ENCODE measurements at regions not wholly inside any gene's neighbourhood (a gene's known extent, or its start where the extent isn't known, plus 50 kb on each side); places are given as distances from the start of the nearest gene placed in this dataset.

GRCh38 chr6:114576330-114576729 is 233.5 kb upstream of the HS3ST5 start:
- Mint-ChIP-seq H3K27ac (no peak overlapping the region), H3K4me1 (ENCODE audit: low read depth) (no peaks in the 10 kb centered on the region), H3K27me3 (no peaks in the 10 kb centered on the region), H3K36me3 (ENCODE audit: low read depth) (no peaks in the 10 kb centered on the region), H3K4me3 (no peak overlapping the region), H3K9me3 (peaks cover 13% of the 10 kb centered on the region)

- Mint-ChIP-seq H3K36me3 (ENCODE audit: low read depth) (no peaks in the 10 kb centered on the region), H3K9me3 (peaks cover 3% of the 10 kb centered on the region), H3K4me3 (no peak overlapping the region), H3K4me1 (ENCODE audit: low read depth) (no peaks in the 10 kb centered on the region), H3K27me3 (no peaks in the 10 kb centered on the region), H3K27ac (no peak overlapping the region)
Observed at GRCh38 chr6:114569669-114570068, 226.8 kb upstream of the HS3ST5 start.

DNA sequence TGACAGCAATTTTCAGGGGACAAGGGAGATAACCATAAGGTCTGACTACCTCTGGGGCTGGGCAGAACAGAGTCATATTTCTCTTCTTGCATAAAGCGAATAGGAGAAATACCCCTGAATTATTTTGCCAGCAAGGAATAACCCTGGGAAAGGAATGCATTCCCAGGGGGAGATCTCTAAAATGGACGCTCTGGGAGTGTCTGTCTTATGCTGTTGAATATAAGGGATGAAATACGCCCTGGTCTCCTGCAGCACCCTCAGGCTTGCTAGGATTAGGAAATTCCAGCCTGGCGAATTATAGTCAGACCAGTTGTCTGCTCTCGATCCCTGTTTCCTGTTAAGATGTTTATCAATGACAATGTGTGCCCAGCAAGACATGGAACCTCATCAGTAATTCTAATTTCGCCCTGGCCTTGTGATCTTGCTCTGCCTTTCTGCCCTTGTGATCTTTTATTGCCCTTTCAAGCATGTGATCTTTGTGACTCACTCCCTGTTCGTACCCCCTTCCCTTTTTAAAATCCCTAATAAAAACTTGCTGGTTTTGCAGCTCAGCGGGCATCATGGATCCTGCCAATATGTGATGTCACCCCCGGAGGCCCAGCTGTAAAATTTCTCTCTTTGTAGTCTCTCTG is 221.6 kb upstream of the HS3ST5 start:
- no peak overlapping the region for H3K27ac Mint-ChIP-seq
- no peaks in the 10 kb centered on the region for H3K4me1 Mint-ChIP-seq (ENCODE audit: low read depth)
- H3K36me3 Mint-ChIP-seq (ENCODE audit: low read depth): no peaks in the 10 kb centered on the region
- H3K4me3 Mint-ChIP-seq: no peak overlapping the region
- peaks cover 18% of the 10 kb centered on the region for H3K9me3 Mint-ChIP-seq
- no peaks in the 10 kb centered on the region for H3K27me3 Mint-ChIP-seq

- no peaks in the 10 kb centered on the region for H3K36me3 Mint-ChIP-seq (ENCODE audit: low read depth)
- no peaks in the 10 kb centered on the region for H3K27me3 Mint-ChIP-seq
- H3K4me3 Mint-ChIP-seq: no peak overlapping the region
- H3K4me1 Mint-ChIP-seq (ENCODE audit: low read depth): no peaks in the 10 kb centered on the region
- H3K9me3 Mint-ChIP-seq: peaks cover 12% of the 10 kb centered on the region
- no peak overlapping the region for H3K27ac Mint-ChIP-seq
Observed at GRCh38 chr6:114559419-114559818, 216.6 kb upstream of the HS3ST5 start.

DNA sequence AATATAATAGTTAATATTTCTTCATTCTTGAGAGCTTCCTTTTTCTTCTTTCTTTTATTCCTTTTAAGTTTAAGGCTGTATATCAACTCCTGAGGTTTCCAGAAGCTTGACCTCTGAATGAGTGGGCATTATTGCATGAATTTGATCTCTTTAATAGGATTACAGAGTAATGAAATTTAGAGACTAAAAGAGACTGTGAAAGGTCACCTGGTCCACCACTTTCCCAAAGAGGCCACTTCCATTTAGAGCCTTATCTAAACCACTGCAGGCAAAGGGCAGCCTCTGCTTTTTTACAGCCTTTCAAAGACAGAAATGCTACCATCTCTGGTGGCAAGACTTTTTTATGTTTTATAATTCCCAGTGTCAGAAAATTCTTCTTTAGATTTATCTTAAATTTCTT is 215.3 kb upstream of the HS3ST5 start:
- no peaks in the 10 kb centered on the region for H3K9me3 Mint-ChIP-seq
- no peak overlapping the region for H3K27ac Mint-ChIP-seq
- H3K36me3 Mint-ChIP-seq (ENCODE audit: low read depth): no peaks in the 10 kb centered on the region
- no peaks in the 10 kb centered on the region for H3K27me3 Mint-ChIP-seq
- H3K4me1 Mint-ChIP-seq (ENCODE audit: low read depth): no peaks in the 10 kb centered on the region
- no peak overlapping the region for H3K4me3 Mint-ChIP-seq

DNA sequence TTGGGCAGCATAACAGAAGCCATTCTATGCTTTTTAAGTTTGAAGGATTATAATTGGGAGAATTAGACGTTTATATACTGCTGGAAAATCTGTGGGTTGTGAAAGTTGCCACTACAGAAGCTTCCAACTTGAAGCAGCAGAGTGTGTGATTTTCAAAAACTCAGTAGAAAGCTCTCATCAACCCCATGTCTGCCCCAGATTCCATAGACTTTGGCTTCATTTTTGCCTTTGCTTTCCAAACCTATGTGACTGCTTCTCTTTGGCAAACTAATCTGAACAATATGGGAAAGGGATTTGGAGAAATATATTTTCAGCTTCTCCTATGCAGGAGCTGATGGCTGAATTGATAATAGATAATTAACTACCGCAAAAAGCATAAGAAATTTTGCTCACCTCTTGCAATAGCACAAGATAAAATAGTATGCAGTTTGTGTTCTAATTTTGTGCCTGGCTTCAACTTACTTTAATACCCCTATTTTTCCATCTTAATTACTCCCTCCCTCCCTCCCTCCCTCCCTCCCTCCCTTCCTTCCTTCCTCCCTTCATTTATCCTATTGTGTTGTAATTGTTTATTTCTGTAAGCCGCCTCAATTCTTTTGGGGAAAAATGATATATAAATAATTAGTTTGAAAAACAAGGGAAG is 214.1 kb upstream of the HS3ST5 start:
- H3K36me3 Mint-ChIP-seq (ENCODE audit: low read depth): no peaks in the 10 kb centered on the region
- H3K27me3 Mint-ChIP-seq: no peaks in the 10 kb centered on the region
- no peak overlapping the region for H3K27ac Mint-ChIP-seq
- H3K9me3 Mint-ChIP-seq: no peaks in the 10 kb centered on the region
- no peaks in the 10 kb centered on the region for H3K4me1 Mint-ChIP-seq (ENCODE audit: low read depth)
- no peak overlapping the region for H3K4me3 Mint-ChIP-seq

DNA sequence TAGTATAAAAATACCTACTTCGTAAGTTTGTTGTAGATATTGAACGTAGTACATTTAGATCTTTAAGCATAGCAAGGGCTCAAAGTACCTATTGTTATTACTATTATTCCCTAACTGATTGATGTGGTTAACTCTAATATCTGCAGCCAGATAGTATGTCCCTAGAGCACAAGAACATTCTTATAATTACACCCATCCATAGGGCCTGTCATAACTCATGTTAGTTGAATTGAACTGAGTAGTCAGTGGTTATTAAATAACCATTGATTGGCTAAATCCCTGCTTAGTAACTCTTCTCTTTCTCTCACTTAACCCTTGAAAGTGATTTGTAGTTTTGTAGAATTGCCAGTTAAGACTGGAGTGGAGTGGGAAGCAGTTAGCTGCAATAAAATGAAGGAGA is 207.5 kb upstream of the HS3ST5 start:
- no peak overlapping the region for H3K4me3 Mint-ChIP-seq
- peaks cover 4% of the 10 kb centered on the region for H3K9me3 Mint-ChIP-seq
- no peaks in the 10 kb centered on the region for H3K27me3 Mint-ChIP-seq
- no peak overlapping the region for H3K27ac Mint-ChIP-seq
- H3K36me3 Mint-ChIP-seq (ENCODE audit: low read depth): no peaks in the 10 kb centered on the region
- H3K4me1 Mint-ChIP-seq (ENCODE audit: low read depth): no peaks in the 10 kb centered on the region

DNA sequence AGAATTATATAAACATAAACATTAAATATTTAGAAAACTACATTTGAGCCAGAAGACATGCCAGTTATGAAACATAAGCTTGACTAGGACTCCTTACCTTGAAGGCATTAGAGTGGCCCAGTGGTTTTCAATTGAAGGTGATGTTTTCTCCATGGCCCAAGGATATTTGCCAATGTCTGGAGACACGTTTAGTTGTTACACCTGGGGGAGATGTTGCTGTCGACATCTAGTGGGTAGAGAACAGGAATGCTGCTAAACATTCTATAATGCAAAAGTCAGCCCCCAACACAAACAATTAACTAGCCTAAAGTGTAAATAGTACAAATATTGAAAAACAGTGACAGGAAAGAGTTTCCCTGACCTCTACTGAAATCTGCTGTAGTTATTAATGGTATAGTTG is 200.9 kb upstream of the HS3ST5 start:
- Mint-ChIP-seq H3K4me3 (no peak overlapping the region), H3K9me3 (peaks cover 24% of the 10 kb centered on the region), H3K27ac (no peak overlapping the region), H3K36me3 (ENCODE audit: low read depth) (no peaks in the 10 kb centered on the region), H3K4me1 (ENCODE audit: low read depth) (no peaks in the 10 kb centered on the region), H3K27me3 (no peaks in the 10 kb centered on the region)

- H3K27ac Mint-ChIP-seq: no peak overlapping the region
- H3K4me1 Mint-ChIP-seq (ENCODE audit: low read depth): no peaks in the 10 kb centered on the region
- peaks cover 30% of the 10 kb centered on the region for H3K9me3 Mint-ChIP-seq
Observed at GRCh38 chr6:114541794-114542193, 199.0 kb upstream of the HS3ST5 start.

GRCh38 chr6:114537977-114538376 is 195.2 kb upstream of the HS3ST5 start:
- peaks cover 23% of the 10 kb centered on the region for H3K9me3 Mint-ChIP-seq
- H3K27me3 Mint-ChIP-seq: no peaks in the 10 kb centered on the region
- H3K27ac Mint-ChIP-seq: no peak overlapping the region
- no peak overlapping the region for H3K4me3 Mint-ChIP-seq
- no peaks in the 10 kb centered on the region for H3K4me1 Mint-ChIP-seq (ENCODE audit: low read depth)
- H3K36me3 Mint-ChIP-seq (ENCODE audit: low read depth): no peaks in the 10 kb centered on the region

More at GRCh38 chr6:114541794-114542193, 199.0 kb upstream of the HS3ST5 start:
- Mint-ChIP-seq H3K36me3 (ENCODE audit: low read depth) (no peaks in the 10 kb centered on the region), H3K27me3 (no peaks in the 10 kb centered on the region), H3K4me3 (no peak overlapping the region)

GRCh38 chr6:114534813-114535212 is 192.0 kb upstream of the HS3ST5 start:
- H3K27ac Mint-ChIP-seq: no peak overlapping the region
- peaks cover 21% of the 10 kb centered on the region for H3K9me3 Mint-ChIP-seq
- no peaks in the 10 kb centered on the region for H3K27me3 Mint-ChIP-seq
- H3K36me3 Mint-ChIP-seq (ENCODE audit: low read depth): no peaks in the 10 kb centered on the region
- H3K4me1 Mint-ChIP-seq (ENCODE audit: low read depth): no peaks in the 10 kb centered on the region
- no peak overlapping the region for H3K4me3 Mint-ChIP-seq

- Mint-ChIP-seq H3K9me3 (peaks cover 7% of the 10 kb centered on the region), H3K36me3 (ENCODE audit: low read depth) (no peaks in the 10 kb centered on the region), H3K4me1 (ENCODE audit: low read depth) (no peaks in the 10 kb centered on the region), H3K4me3 (no peak overlapping the region), H3K27me3 (no peaks in the 10 kb centered on the region), H3K27ac (no peak overlapping the region)
Observed at GRCh38 chr6:114524081-114524480, 181.3 kb upstream of the HS3ST5 start.

DNA sequence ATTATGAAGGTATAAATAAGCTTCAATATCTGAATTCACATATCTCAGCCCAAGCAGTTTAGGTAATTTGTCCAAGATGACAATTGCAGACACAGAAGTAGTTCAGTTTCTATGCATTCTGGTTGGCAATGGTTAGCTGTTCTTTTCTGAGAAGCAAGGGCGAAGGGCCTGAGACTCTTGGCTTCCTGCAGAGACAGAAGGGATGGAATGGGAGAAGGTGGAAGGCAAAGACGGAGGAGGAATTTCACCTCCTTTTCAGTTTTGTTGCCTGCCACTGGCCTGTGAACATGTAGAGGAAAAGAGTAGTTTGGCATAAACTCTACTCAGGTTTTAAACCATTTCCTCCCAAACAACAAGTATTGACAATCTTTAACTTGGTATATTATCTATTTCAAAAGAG is 180.7 kb upstream of the HS3ST5 start:
- Mint-ChIP-seq H3K27me3 (no peaks in the 10 kb centered on the region), H3K9me3 (peaks cover 6% of the 10 kb centered on the region), H3K27ac (no peak overlapping the region), H3K36me3 (ENCODE audit: low read depth) (no peaks in the 10 kb centered on the region), H3K4me3 (no peak overlapping the region), H3K4me1 (ENCODE audit: low read depth) (no peaks in the 10 kb centered on the region)

- Mint-ChIP-seq H3K9me3 (peaks cover 4% of the 10 kb centered on the region), H3K27ac (no peak overlapping the region), H3K4me1 (ENCODE audit: low read depth) (no peaks in the 10 kb centered on the region), H3K4me3 (no peak overlapping the region), H3K27me3 (no peaks in the 10 kb centered on the region), H3K36me3 (ENCODE audit: low read depth) (no peaks in the 10 kb centered on the region)
Observed at GRCh38 chr6:114521926-114522325, 179.1 kb upstream of the HS3ST5 start.

DNA sequence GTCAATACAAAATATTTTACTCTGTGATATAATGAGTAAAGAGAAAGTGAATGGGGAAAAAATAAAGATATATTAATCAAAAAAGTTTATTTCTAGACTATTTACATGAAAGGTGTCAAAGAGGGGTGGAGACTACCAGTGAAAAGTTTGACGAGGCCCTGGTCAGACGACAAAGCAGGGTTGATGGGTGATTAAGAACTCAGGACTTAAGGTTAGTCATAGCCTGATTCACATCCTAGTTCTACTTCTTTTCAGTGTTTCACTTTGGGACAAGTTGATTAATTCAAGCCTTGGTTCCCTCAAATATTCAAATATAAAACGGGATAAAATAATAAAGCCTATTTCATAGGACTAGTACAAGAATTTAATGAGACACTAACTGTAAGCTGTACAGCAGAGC is 178.2 kb upstream of the HS3ST5 start:
- H3K9me3 Mint-ChIP-seq: peaks cover 4% of the 10 kb centered on the region
- H3K27ac Mint-ChIP-seq: no peak overlapping the region
- H3K36me3 Mint-ChIP-seq (ENCODE audit: low read depth): no peaks in the 10 kb centered on the region
- no peaks in the 10 kb centered on the region for H3K27me3 Mint-ChIP-seq
- H3K4me1 Mint-ChIP-seq (ENCODE audit: low read depth): no peaks in the 10 kb centered on the region
- no peak overlapping the region for H3K4me3 Mint-ChIP-seq

DNA sequence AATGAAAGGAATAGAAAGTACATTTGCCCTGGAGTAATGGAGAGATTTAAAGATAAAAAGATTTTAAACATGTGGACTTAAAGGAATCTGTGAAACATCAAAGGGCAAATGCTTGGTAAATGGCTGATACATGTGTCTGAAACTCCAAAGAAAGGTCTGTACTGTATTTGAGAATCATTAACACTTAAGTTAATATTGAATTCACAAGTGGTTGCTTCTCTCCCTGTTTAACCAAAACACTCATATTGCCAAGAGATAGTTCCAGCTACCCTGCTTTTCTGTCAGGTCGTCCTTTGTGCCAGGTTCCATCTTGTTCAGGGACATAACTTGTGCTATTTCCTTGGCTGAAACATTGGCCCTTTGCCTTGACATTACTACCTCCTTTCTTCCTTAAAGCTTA is 171.3 kb upstream of the HS3ST5 start:
- no peak overlapping the region for H3K4me3 Mint-ChIP-seq
- no peak overlapping the region for H3K27ac Mint-ChIP-seq
- no peaks in the 10 kb centered on the region for H3K4me1 Mint-ChIP-seq (ENCODE audit: low read depth)
- H3K36me3 Mint-ChIP-seq (ENCODE audit: low read depth): no peaks in the 10 kb centered on the region
- H3K27me3 Mint-ChIP-seq: no peaks in the 10 kb centered on the region
- H3K9me3 Mint-ChIP-seq: peaks cover 8% of the 10 kb centered on the region

Measured in stimulated activated naive CD8-positive, alpha-beta T cell treated with anti-CD3 and anti-CD28 coated beads, Interleukin-15, Interleukin-2, amounts not matched to agents 100 ng/mL and 50 ng/mL, for 24 hours (primary cell).